22Rv1 (cell line): ENCODE measurements at regions not wholly inside any gene's neighbourhood (a gene's known extent, or its start where the extent isn't known, plus 50 kb on each side); places are given as distances from the start of the nearest gene placed in this dataset.

ENCODE experiments used
- CTCF ChIP-seq: fragments of 450-650 bp; IDR thresholded peaks from 2 replicates; pipeline ENCODE4 v1.5.1; 2017; ENCODE audit warnings: mild to moderate bottlenecking
- ZFX ChIP-seq: fragments of 450-650 bp; IDR thresholded peaks from 2 replicates; pipeline ENCODE4 v1.6.1; 2017; ENCODE audit warnings: antibody characterized with exemption, borderline replicate concordance

- TF ChIP-seq CTCF, result no peak
- no peak for TF ChIP-seq ZFX
Observed at GRCh38 chr14:58733451-58734208, 95.9 kb downstream of the DACT1 start.
